ENCODE measurements at regions not wholly inside any gene's neighbourhood (a gene's known extent, or its start where the extent isn't known, plus 50 kb on each side); places are given as distances from the start of the nearest gene placed in this dataset.

DNA sequence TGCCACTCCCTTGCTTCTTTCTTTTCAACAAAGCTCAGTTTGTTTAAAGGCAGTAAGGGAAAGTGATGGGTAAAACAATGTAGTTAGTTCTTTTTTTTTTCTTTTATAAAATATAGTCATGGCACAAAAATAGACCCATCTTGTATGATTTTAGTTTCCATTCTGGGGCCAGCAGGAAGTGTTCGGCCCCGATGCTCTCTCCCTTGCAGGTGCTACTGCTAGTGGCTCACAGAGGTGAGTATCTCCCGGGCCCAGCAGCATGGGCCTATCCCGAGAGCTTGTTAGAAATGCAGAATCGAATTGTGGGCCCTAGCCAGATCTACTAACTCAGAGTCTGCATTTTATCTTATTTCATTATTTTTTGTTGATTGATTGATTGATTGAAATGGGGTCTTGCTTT is 78.7 kb downstream of the SYNE3 start:
- H3K4me2 ChIP-seq (ENCODE audit: low read depth, low read length, poor library complexity, severe bottlenecking): peak overlapping the region; percentile 23
- no peaks in the 10 kb centered on the region for H3K9me2 ChIP-seq (replicated peaks; ENCODE audit: insufficient read depth, low read length)
- H3F3A ChIP-seq (ENCODE audit: insufficient read depth): no peaks in the 10 kb centered on the region
- no peaks in the 10 kb centered on the region for H3K36me3 ChIP-seq (ENCODE audit: low read length)
- H3K9me3 ChIP-seq (ENCODE audit: insufficient read depth, low read length): no peaks in the 10 kb centered on the region
- H3K4me3 ChIP-seq (ENCODE audit: insufficient read depth, low read length, poor library complexity, severe bottlenecking): no peak overlapping the region
- no peak overlapping the region for H3K27ac ChIP-seq (ENCODE audit: low read depth, low read length)
- H4K20me1 ChIP-seq (ENCODE audit: low read depth, low read length): no peaks in the 10 kb centered on the region
- H2AFZ ChIP-seq (ENCODE audit: low read depth, low read length, severe bottlenecking): no peak overlapping the region
- no peak overlapping the region for H3K9ac ChIP-seq (ENCODE audit: low read length)
- no peaks in the 10 kb centered on the region for H3K79me2 ChIP-seq (ENCODE audit: insufficient read depth, low read length)
- TF ChIP-seq EZH2phosphoT487 (conservative IDR thresholded peaks at IDR 0.05; ENCODE audit: low read length): no peak
- no peak for TF ChIP-seq CTCF (IDR thresholded peaks at IDR 0.05; ENCODE audit: insufficient read depth, low read length, poor library complexity, severe bottlenecking)
- no peaks in the 10 kb centered on the region for H3K27me3 ChIP-seq (ENCODE audit: low read length)

GRCh38 chr14:95436354-95436753 is 80.1 kb downstream of the SYNE3 start:
- Histone ChIP-seq H3K79me2 (ENCODE audit: insufficient read depth, low read length) (no peaks in the 10 kb centered on the region), H3K9me3 (ENCODE audit: insufficient read depth, low read length) (no peaks in the 10 kb centered on the region), H3K9ac (ENCODE audit: low read length) (no peak overlapping the region), H3F3A (ENCODE audit: insufficient read depth) (no peaks in the 10 kb centered on the region), H3K27ac (ENCODE audit: low read depth, low read length) (no peak overlapping the region), H4K20me1 (ENCODE audit: low read depth, low read length) (no peaks in the 10 kb centered on the region), H3K4me3 (ENCODE audit: insufficient read depth, low read length, poor library complexity, severe bottlenecking) (no peak overlapping the region), H3K27me3 (ENCODE audit: low read length) (no peaks in the 10 kb centered on the region), H2AFZ (ENCODE audit: low read depth, low read length, severe bottlenecking) (no peak overlapping the region), H3K9me2 (replicated peaks; ENCODE audit: insufficient read depth, low read length) (no peaks in the 10 kb centered on the region), H3K4me2 (ENCODE audit: low read depth, low read length, poor library complexity, severe bottlenecking) (no peak overlapping the region), H3K36me3 (ENCODE audit: low read length) (no peaks in the 10 kb centered on the region)
- no peak for TF ChIP-seq EZH2phosphoT487 (conservative IDR thresholded peaks at IDR 0.05; ENCODE audit: low read length)
- no peak for TF ChIP-seq CTCF (IDR thresholded peaks at IDR 0.05; ENCODE audit: insufficient read depth, low read length, poor library complexity, severe bottlenecking)

DNA sequence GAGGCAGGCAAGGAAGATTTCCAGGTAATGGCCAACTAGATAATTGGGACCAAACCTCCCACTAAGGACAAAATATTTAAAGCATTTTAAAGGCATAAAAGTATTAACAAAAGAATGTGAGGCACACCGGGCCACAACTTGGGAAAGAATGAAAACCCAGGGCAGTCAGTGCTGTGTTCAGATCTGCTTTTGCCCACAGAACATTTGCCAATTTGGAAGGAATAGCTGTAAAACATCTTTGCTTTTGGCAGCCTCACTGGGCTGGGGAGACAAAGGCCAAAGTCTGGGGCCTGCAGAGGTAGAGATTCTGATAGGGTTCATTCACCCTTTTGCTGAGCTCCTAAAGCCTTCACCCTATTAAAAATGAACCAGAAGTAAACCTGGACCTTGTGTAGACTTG is 82.3 kb downstream of the SYNE3 start:
- H3F3A ChIP-seq (ENCODE audit: insufficient read depth): no peaks in the 10 kb centered on the region
- H3K4me2 ChIP-seq (ENCODE audit: low read depth, low read length, poor library complexity, severe bottlenecking): no peak overlapping the region
- no peak overlapping the region for H3K27ac ChIP-seq (ENCODE audit: low read depth, low read length)
- no peaks in the 10 kb centered on the region for H3K79me2 ChIP-seq (ENCODE audit: insufficient read depth, low read length)
- no peak overlapping the region for H2AFZ ChIP-seq (ENCODE audit: low read depth, low read length, severe bottlenecking)
- no peaks in the 10 kb centered on the region for H3K27me3 ChIP-seq (ENCODE audit: low read length)
- TF ChIP-seq CTCF (IDR thresholded peaks at IDR 0.05; ENCODE audit: insufficient read depth, low read length, poor library complexity, severe bottlenecking): no peak
- no peak for TF ChIP-seq EZH2phosphoT487 (conservative IDR thresholded peaks at IDR 0.05; ENCODE audit: low read length)
- no peak overlapping the region for H3K4me3 ChIP-seq (ENCODE audit: insufficient read depth, low read length, poor library complexity, severe bottlenecking)
- H3K9ac ChIP-seq (ENCODE audit: low read length): no peak overlapping the region
- no peaks in the 10 kb centered on the region for H3K36me3 ChIP-seq (ENCODE audit: low read length)
- H3K9me3 ChIP-seq (ENCODE audit: insufficient read depth, low read length): no peaks in the 10 kb centered on the region
- no peaks in the 10 kb centered on the region for H4K20me1 ChIP-seq (ENCODE audit: low read depth, low read length)
- no peaks in the 10 kb centered on the region for H3K9me2 ChIP-seq (replicated peaks; ENCODE audit: insufficient read depth, low read length)

GRCh38 chr14:95433094-95433478 is 83.4 kb downstream of the SYNE3 start:
- no peaks in the 10 kb centered on the region for H3K27me3 ChIP-seq (ENCODE audit: low read length)
- no peak overlapping the region for H3K9ac ChIP-seq (ENCODE audit: low read length)
- no peak overlapping the region for H3K27ac ChIP-seq (ENCODE audit: low read depth, low read length)
- no peaks in the 10 kb centered on the region for H3K9me3 ChIP-seq (ENCODE audit: insufficient read depth, low read length)
- no peaks in the 10 kb centered on the region for H3K79me2 ChIP-seq (ENCODE audit: insufficient read depth, low read length)
- H2AFZ ChIP-seq (ENCODE audit: low read depth, low read length, severe bottlenecking): no peak overlapping the region
- no peaks in the 10 kb centered on the region for H4K20me1 ChIP-seq (ENCODE audit: low read depth, low read length)
- no peak overlapping the region for H3K4me3 ChIP-seq (ENCODE audit: insufficient read depth, low read length, poor library complexity, severe bottlenecking)
- no peaks in the 10 kb centered on the region for H3F3A ChIP-seq (ENCODE audit: insufficient read depth)
- H3K9me2 ChIP-seq (replicated peaks; ENCODE audit: insufficient read depth, low read length): no peaks in the 10 kb centered on the region
- TF ChIP-seq EZH2phosphoT487 (conservative IDR thresholded peaks at IDR 0.05; ENCODE audit: low read length) (no peak), CTCF (IDR thresholded peaks at IDR 0.05; ENCODE audit: insufficient read depth, low read length, poor library complexity, severe bottlenecking) (no peak)
- H3K4me2 ChIP-seq (ENCODE audit: low read depth, low read length, poor library complexity, severe bottlenecking): no peak overlapping the region
- no peaks in the 10 kb centered on the region for H3K36me3 ChIP-seq (ENCODE audit: low read length)
